Hematopoietic multipotent progenitor cell treated with erythropoietin and hydrocortisone succinate and interleukin-3 and kit ligand, for 17 days (in vitro differentiated cells): ENCODE measurements at regions not wholly inside any gene's neighbourhood (a gene's known extent, or its start where the extent isn't known, plus 50 kb on each side); places are given as distances from the start of the nearest gene placed in this dataset.
"Not testable (repeated sequence)": the region's sequence is repeated elsewhere in the genome, so short reads cannot be mapped to it uniquely, and the experiment has no call there.

Experiments
- DNase-seq: peaks from one replicate; pipeline ENCODE4 v3.0.0-alpha.2; 2015; ENCODE audit warnings: low spot score

DNA sequence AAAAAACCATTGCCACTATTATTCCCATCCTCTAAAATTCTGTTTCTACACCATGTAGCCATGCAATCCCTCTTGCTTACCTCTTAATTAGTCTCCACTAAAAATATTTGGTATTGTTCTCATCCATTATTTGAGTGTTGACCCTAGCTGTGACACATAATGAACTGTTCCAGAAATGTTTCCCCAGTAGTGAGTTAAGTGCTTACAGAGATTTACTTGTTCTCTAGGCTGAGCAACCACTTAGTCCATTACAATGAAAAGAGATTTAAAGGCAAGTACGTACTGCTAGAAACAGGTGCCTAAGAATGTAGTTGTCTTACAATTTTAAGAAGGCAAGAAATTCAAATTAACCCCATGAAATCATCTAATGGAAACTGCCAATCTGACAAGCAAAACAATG lies 112.7 kb upstream of the PTPN13 start:
- DNase-seq = no peak

DNA sequence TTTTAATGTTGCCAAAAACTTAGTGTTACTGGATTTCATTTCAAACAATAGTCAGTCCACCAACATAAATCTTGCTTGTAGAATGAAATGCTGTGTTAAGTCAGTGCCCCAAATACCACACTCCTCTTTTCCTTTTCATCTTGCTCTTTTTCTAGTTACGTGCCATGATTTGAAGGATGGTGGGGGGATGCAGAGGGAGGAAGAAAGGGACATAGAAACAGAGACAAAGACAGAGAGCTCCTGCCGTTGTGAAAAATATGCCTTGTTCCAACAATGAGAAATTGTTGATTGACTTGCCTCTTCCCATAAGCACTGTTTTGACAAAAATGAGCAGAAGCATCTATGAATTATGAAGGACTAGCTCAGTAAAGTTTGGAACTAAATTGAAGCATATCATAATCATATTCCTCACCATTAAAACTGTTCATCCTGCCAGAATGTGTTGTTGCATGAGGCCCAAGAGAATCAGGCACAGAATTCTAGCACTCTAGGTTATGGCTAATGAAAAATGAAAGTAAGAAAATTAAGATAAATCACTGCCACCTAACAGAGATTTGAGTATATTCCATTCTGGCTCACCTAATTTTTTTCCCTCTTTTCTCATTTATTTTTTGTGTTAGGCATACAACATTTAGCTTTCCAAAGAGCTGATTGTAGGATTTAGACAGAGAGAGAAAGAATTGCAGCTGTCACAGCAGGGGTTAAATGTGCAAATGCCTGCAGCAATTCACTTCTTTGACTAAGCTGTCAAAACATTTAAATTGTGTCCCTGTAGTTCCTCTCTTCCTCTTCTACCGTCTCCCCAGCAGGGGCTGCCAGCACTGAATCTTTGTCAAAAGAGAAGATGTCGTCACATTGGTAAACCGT lies 111.6 kb upstream of the PTPN13 start:
- DNase-seq = no peak

DNA sequence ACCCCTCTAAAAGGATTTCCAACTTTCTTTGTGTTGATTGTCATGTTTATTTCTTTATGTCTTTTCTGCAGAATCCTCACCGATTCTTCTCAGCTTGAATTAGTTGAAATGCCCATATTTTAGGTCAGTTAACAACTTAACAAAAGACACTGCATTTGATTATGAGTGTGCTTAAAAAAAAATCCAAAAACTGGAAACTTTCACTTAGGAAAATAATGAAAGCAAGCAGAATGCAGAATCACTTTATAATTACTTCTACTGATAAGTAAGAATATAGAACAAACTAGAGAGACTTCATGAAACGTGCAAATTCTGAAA lies 111.0 kb upstream of the PTPN13 start:
- DNase-seq = no peak

DNA sequence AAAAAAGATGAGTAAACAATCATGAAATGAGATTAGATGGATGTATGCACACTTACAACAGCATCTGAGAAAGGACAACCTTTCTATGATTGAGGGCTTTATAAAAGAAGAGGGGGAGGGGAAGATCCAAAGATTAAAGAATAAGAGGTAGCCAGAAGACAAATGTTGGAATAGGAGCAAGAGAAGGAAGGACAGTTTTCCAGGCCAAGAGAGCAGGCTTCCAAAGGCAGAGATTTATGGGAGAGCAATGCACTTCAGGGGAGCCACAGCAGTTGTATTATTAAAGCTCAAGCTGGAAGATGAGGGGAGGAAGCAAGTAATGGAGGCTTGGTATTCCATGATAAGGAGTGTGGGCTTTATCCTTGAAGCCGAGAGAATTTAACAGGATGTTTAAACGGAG lies 110.3 kb upstream of the PTPN13 start:
- DNase-seq = no peak

DNA sequence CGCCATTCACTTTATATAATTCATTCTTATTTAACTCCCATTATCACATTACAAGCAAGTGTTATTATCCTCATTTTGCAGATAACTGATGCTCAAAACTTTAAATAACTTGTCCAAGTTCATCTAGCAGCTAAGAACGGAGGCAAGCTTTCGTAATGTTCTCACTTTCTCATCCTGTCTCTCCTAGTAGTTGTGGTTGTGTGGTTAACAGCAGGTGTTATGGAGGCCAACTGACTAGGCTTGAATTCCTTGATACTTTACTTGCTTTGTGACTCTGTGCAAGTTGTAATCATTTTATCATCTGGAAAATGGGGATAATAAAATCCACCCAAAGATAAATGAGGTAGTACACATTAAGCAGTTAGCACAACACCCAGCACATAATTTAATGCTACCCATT lies 109.9 kb upstream of the PTPN13 start:
- no peak for DNase-seq

DNA sequence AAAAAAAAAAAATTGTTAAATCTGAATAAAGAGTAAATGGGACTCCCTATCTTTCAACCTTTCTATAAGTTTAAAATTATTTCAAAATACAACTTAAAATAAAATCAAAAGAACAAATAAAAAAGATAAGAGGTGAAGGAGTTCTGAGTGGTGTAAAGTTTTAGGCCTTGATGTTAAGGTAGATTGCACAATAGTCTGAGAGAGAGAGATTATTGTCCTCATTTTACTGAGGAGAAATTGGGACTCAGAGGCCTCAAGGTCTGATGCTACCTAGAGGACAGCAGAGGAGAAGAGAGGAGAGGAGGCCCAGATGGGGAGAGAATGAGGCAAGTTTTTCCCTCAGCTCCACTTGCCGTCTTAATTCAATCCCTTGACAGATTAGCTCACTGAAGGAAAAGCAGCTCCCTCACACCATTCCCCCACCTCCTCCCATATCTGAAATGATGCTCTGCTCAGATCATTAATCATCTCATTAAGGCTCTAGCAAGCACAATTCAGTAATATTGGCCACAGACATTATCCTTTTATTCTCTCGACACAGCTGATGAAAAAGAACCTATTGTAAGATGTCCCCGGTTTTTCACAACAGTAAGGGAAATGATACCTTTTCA lies 106.3 kb upstream of the PTPN13 start:
- no peak for DNase-seq

DNA sequence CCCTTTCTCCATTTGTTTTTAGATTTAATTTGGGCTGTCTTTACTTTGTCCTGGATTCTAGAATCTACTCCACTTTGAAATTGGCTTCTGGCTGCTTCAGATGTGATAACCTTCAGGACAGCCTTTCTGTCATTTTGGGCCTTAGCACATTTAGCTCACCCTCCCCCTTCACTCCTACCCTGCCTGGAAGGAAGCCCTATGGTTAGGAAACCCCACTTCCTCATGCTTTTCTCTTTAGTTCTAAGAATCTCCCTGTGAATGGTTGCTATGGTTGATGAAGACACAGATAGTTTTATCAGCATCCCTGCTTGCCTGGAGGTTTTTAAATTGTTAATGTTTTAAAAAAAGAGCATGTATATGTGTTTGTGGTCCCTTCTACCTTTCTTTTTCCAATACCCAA lies 100.7 kb upstream of the PTPN13 start:
- DNase-seq = no peak

DNA sequence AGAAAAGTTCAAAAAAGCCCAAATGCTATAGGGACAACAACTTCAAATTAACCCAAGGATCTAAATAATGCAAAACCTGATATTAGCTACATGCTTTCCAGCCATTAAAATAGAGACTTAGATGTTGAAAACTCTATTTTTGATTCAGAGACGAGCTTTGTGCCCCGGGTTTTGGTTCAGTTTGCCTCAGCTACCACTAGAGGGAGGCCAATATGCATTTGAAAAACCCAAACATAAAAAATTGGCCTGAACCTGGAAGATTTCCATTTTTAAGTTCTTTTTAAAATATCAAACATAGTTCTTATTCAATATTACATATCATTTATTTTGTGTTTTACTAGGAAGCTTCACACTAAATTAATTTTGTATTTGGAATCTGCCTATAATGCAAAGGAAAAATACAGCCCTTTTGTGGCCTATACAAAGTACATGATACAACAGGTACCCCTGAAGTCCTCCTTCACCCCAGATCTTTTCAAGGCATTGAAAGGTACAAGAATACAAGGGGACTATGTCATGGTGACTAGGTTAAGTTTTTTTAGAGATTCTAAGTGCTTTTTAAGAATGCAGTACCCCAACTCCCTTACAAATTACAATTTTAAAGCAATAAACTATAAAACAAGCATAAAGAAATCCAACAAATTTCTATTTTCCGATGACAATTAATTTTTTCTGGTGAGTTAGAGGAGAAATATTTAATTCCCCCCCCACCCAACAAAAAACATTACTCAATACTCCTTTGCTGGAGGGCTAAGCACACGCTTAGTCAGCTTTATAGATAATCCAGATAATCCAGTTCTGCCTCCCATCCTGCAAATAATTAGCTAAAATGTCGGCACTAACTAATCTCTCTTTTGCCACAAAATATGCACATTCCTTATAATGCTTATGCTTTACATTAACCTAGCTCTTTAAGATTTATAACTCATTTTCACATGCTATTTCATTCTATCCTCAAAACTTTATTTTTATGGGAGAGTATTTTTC lies 97.7 kb upstream of the PTPN13 start:
- DNase-seq = peak; percentile 27

DNA sequence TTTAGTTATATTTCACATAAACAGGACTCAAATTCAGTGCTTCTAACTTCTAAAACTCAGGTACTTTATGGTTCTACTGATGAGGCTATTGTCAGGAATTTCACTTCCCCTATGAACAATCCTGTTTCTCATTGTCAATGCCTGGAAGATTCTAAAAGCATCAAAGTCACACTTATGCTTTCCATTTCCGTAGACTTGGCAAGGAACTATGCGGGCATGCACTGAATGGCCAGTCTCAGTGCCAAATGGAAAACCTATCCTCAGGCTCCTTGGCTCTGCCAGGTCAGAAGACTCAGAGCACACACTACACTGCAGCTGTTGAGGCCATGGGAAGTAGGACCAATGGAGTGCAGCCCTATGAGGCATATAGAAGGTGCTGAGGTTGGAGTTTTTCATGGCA lies 97.0 kb upstream of the PTPN13 start:
- DNase-seq = no peak

DNA sequence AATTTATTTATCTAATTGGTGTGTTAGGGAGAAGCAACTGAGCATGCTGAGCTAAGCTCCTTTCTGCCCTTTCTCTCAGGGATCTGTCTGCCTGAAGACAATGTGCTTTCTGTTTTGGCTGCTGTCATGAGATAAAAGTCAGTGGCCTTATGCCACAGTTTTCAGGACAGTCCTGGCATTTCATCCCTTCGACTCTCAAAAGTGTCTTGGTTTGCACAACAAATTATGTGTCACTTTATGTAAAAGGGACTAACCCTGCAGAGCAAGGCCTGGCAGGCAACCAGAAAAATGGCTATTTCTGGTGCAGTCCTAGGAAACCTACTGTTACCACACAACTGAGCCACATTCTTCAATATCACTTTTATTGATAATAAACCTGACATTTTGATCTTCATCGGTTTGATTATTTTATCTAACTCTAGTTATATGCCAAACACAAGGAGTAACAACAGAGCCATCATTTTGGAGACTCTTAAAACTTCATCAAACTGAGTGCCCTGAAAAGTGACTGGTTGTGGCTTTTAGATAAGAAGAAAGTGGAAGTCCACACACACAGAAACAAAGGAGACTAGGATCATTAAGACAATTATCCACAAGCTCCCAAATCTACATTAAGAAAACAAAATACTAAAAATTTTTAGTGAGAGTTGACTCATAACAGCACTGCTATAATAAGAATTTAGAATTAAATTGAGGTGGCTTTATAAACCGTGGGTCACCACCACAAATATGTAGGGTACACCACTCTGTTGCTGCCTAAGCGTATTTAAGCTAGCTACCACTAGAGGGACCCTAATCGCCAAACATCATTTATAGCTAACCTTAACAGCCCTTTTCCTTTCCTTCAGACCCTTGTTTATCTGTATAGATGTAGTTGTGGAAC lies 95.9 kb upstream of the PTPN13 start:
- DNase-seq = peak; percentile 39

DNA sequence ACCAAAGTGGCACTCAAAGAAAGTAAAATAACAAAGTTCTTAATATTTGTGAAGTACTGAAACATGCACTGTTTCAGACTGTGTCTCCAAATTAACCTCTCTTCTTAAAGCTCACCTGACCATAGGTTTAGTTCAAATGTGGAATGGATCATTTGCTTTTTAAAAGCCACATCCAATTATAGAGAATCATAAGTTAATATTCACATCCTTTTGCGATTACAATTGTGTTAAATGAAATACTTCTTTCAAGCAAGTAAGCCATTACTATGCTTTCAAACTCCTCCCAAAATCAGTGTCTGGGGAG lies 95.3 kb upstream of the PTPN13 start:
- DNase-seq = no peak

DNA sequence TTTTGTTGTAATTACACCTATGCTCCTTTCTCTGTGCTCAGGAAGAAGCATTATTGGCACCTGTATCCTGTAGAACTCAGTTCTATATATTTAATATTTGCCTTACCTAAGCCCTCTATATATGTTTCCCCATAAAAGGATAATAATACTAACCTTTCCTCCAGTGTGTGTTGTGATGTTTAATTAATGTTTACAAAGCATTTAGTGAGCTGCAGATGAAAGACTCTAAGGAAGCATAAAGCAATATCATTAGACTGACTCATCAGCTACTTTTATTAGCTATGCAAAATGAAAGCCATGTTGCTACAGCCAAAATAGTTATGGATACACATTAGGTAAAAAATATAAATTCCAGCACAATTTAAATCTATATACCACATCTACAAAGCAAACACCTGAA lies 93.6 kb upstream of the PTPN13 start:
- no peak for DNase-seq

DNA sequence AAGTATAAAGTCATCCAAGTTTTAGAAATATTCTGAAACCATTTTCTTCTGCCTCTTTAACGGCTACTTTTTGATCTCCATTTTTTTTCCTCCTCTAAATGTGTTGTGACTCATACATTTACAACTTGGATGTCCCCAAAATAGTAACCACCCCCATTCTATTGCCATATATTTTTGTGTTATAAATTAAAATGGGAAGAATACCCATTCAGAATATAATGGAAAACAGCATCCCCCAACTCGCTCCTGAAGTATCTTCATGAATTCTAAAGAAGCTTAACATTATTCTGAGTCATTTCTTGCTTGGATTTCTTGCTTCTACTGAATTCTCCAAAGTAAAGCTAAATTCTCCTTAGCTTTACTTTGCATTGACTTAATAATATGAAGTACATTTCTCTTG lies 92.0 kb upstream of the PTPN13 start:
- no peak for DNase-seq

DNA sequence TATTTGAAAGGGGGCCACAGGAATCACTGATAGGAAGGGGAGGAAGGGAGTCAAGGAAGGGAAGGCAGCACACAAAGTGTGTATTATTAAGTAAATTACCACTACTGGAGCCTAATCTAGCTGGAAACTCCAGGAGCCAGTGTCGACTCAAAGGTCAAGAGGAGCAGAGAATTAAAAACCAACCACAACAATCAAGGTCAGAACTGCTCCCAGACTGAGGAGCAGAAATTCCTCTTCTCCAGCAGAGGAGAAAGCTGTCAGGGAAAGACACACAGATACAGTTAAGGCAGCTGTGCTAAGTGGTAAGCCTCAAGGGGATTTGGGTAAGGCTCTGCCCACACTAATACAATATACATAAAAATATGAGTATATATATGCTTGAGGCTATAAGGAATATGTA lies 87.5 kb upstream of the PTPN13 start:
- DNase-seq = no peak

DNA sequence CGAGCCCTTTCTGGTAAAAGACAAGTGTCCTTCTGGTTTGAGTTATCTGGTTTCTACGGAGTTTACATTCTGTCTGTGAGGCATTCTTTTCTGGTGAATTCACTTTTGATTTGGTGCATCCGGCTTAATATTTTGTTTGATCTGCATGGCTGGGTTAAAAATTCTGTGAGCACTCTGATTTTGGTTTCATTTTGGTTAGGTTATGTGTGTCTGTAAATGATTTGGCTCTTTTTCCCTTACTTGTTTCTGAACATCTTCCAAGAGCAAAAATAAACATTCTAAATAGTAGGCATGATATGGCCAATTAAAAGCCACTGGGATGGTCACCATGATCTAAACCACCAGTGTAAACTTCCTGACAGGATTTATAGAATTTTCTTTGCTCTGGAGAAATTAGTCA lies 85.7 kb upstream of the PTPN13 start:
- DNase-seq = no peak

DNA sequence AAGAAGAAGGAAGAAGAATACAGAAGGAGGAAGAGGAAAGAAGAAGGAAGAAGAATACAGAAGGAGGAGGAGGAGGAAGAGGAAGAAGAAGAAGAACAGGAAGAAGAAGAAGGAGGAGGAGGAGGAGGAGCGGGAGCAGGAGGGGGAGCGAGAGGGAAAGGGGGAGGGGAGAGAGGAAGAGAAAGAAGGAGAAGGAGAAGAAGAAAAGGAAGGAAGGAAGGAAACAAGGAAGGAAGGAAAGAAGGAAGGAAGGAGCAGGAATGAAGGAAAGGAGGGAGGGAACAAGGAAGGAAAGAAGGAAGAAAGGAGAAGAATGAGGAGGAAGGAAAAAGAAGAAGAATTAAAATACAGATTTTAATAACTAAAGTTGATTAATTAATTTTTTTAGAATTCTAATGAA lies 82.5 kb upstream of the PTPN13 start:
- no peak for DNase-seq

DNA sequence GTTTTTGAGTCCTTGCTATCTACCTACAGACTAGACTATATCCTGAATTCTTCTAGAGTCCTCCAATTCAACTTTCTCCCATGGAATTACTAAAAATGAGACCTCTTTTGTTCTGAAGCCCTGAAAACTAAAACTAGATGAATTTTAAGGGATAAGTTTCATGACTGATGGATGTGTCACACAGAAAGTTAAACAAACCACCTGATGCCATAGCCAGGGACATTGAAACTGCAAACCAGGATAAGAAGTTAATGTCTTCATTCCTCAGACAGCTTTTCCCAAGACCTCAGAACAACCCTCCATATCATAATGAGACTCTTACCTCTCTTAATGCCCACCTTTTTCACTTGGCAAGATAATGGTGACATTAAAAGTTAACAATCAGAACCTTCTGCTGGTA lies 81.5 kb upstream of the PTPN13 start:
- DNase-seq = no peak

DNA sequence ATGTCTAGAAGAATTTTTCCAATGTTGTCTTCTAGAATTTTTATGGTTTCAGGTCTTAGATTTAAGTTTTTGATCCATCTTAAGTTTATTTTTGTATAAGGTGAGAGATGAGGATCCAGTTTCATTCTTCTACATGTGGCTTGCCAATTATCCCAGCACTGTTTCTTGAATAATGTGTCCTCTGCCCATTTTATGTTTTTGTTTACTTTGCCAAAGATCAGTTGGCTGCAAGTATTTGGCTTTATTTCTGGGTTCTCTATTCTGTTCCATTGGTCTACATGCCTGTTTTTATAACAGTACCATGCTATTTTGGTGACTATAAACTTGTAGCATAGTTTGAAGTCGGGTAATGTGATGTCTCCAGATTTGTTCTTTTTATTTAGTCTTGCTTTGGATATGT lies 78.2 kb upstream of the PTPN13 start:
- DNase-seq = not testable (repeated sequence)

DNA sequence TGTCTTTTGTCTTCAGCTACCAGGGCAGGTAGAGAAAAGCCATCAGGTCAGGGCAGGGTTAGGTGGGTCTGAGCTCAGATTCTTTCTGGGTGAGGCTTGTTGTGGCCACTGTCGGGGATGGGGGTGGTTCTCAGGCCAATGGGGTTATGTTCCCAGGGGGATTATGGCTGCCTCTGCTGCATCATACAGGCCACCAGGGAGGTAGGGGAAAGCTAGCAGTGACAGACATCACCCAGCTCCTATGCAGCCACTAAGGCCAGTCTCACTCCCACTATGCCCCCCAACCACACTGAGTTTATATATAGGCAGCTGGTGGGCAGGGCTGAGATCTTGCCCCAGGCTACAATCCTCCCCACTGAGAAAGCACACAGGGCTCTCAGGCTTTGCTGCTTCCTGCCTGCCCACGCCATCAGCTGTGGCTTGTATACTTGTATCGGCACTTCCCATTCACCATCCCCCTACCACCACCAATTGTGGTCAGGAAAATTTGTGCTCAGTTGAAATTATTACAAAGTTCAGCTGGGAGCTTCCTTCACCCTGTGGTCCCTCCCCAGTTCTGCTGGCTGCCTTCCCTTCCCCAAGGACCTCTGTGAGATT lies 72.6 kb upstream of the PTPN13 start:
- DNase-seq = no peak

DNA sequence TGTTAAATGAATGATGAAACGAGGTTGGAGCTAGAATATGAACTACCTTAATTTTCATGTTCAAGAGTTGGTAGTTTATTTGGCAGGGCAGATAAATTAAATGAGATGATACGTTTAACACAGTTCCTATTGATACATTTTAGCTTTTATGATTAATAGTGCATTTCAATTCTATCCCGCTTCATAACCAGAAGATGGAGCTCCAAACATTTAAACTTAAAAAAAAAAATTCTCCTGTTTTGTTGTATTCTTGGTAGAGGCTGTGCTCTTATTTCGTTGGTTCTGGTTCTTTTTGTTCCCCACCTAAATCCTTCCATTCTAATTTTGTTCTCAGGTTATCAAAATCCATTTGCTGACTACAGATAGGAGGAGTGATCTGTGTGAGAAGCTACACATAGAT lies 71.8 kb upstream of the PTPN13 start:
- no peak for DNase-seq

DNA sequence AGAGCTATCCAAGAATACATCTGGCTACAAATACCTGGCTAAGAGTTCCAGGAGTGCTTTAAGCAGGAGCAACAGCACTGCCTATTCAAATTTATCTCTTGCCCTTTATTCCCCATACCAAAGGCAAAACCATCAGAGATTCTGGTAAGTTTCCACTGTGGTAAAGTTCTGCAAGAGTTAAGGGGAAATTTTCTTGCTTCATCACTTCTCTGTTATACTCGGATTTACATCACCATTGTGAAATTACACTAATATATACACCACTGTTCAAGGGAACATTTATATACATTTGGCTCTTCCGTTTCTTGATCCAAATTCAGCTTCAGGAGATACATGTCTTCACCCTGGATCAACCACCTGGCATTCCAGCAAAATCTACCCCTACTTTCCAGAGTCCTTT lies 70.8 kb upstream of the PTPN13 start:
- DNase-seq = no peak

DNA sequence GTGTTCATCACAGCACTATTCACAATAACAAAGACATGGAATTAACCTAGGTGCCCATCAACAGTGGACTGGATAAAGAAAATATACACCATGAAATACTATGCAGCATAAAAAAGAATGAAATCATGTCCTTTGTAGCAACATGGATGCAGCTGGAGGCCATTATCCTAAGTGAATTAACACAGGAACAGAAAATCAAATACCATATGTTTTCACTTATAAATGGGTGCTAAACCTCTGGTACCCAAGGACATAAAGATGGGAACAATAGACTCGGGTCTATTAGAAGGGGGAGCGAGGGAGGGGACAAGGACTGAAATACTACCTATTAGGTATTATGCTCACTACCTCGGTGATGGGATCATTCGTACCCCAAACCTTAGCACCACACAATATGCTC lies 66.4 kb upstream of the PTPN13 start:
- DNase-seq = not testable (repeated sequence)
